Upper lobe of left lung (tissue), 4 donors: ENCODE measurements at regions not wholly inside any gene's neighbourhood (a gene's known extent, or its start where the extent isn't known, plus 50 kb on each side); places are given as distances from the start of the nearest gene placed in this dataset.

Experiments used
- CTCF ChIP-seq, 6 experiments: fragments of 450-650 bp in 4 of 6; fragments of 200-600 bp in 2 of 6; sonication (generic) in 2 of 6; IDR thresholded peaks; one replicate each; pipeline ENCODE4 v1.5.1; 2016 to 2019; ENCODE audit warnings: antibody characterized with exemption in 6 of 6
- EP300 ChIP-seq, 4 donors: sonication (generic); formaldehyde crosslinking; IDR thresholded peaks; one replicate each; pipeline ENCODE4 v1.5.1; 2017; ENCODE audit warnings: antibody characterized with exemption in 4 of 4, control low read depth in 2 of 4

DNA sequence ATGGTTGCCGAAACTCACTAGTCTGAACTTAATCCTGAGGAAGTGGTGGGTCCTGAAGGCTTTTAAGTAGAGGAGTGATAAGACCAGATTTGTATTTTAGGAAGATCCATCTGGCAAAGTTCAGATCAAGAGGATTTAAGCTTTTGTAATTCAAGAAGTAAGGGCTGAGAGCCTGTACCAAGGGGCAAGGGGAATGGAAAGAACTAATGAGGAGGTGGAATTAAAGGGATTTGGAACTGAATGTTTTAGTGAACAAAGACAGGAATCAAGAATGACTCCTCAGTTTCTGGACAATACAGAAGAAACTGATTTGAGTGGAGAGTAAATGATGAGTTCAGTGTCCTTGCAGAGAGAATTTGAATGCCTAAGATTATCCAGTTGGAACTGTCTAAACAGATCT, 249.0 kb downstream of the C7orf25 start:
- TF ChIP-seq CTCF (IDR thresholded peaks at IDR 0.05) (no peak), EP300 (IDR thresholded peaks at IDR 0.05) (no peak)
